GM23338 (cell line): ENCODE measurements at regions not wholly inside any gene's neighbourhood (a gene's known extent, or its start where the extent isn't known, plus 50 kb on each side); places are given as distances from the start of the nearest gene placed in this dataset.

ENCODE experiments used
- ATAC-seq: fragments of 200-7000 bp; cut with Tn5 transposase; 3 replicates; pipeline ENCODE4 v1.9.1; 2020
- DNase-seq: peaks from one replicate; pipeline ENCODE4 v3.0.0-alpha.2; 2015; ENCODE audit warnings: low spot score
- H2AFZ ChIP-seq: fragments of 200-600 bp; sonication (generic); 2 replicates; pipeline ENCODE4 v1.8.0; 2016; ENCODE audit warnings: antibody characterized with exemption, mild to moderate bottlenecking, moderate library complexity
- H3F3A ChIP-seq: fragments of 200-600 bp; sonication (generic); replicated peaks from 2 replicates; pipeline ENCODE4 v1.8.0; 2017; ENCODE audit warnings: antibody characterized with exemption, mixed run types, low read depth
- H3K27ac ChIP-seq: fragments of 200-600 bp; sonication (generic); 2 replicates; pipeline ENCODE4 v1.6.1; 2016; ENCODE audit warnings: low read depth
- H3K27me3 ChIP-seq: fragments of 200-600 bp; sonication (generic); 2 replicates; pipeline ENCODE4 v1.8.0; 2016; ENCODE audit warnings: mild to moderate bottlenecking, mixed run types, moderate library complexity; ENCODE audit not compliant: insufficient read depth
- H3K36me3 ChIP-seq: fragments of 200-600 bp; sonication (generic); 2 replicates; pipeline ENCODE4 v1.8.0; 2016; ENCODE audit warnings: mild to moderate bottlenecking; ENCODE audit not compliant: insufficient read depth
- H3K4me1 ChIP-seq: fragments of 200-600 bp; sonication (generic); 2 replicates; pipeline ENCODE4 v1.8.0; 2016; ENCODE audit warnings: mild to moderate bottlenecking, moderate library complexity; ENCODE audit not compliant: insufficient read depth
- H3K4me2 ChIP-seq: fragments of 200-600 bp; sonication (generic); 2 replicates; pipeline ENCODE4 v1.7.1; 2017; ENCODE audit warnings: mixed run types
- H3K4me3 ChIP-seq: fragments of 200-600 bp; sonication (generic); 2 replicates; pipeline ENCODE4 v1.6.1; 2016; ENCODE audit warnings: mixed run types
- H3K79me2 ChIP-seq: fragments of 200-600 bp; sonication (generic); replicated peaks from 2 replicates; pipeline ENCODE4 v1.8.0; 2017; ENCODE audit warnings: mild to moderate bottlenecking; ENCODE audit not compliant: insufficient read depth
- H3K9me2 ChIP-seq: fragments of 200-600 bp; sonication (generic); 2 replicates; pipeline ENCODE4 v1.8.0; 2017; ENCODE audit not compliant: insufficient read depth
- H4K20me1 ChIP-seq: fragments of 200-600 bp; sonication (generic); replicated peaks from 2 replicates; pipeline ENCODE4 v1.8.0; 2017; ENCODE audit warnings: mild to moderate bottlenecking; ENCODE audit not compliant: insufficient read depth
- H3K27ac Mint-ChIP-seq: 2 replicates; pipeline ENCODE4 v1.8.0; 2020; ENCODE audit warnings: inconsistent platforms, mild to moderate bottlenecking, moderate library complexity, mixed read lengths
- H3K27me3 Mint-ChIP-seq: 3 replicates; pipeline ENCODE4 v1.8.0; 2022; ENCODE audit warnings: low read depth, mild to moderate bottlenecking, moderate library complexity, mixed read lengths, inconsistent platforms; ENCODE audit not compliant: insufficient read depth, poor library complexity
- H3K36me3 Mint-ChIP-seq: 3 replicates; pipeline ENCODE4 v1.8.0; 2021; ENCODE audit warnings: low read depth, mild to moderate bottlenecking, inconsistent platforms, moderate library complexity, mixed read lengths
- H3K4me1 Mint-ChIP-seq: 3 replicates; pipeline ENCODE4 v1.8.0; 2020; ENCODE audit warnings: mild to moderate bottlenecking, inconsistent platforms, mixed read lengths
- H3K4me3 Mint-ChIP-seq: 3 replicates; pipeline ENCODE4 v1.8.0; 2021; ENCODE audit warnings: moderate library complexity, mild to moderate bottlenecking, inconsistent platforms, mixed read lengths
- H3K9me3 Mint-ChIP-seq: 3 replicates; pipeline ENCODE4 v1.8.0; 2020; ENCODE audit warnings: moderate library complexity, mild to moderate bottlenecking, inconsistent platforms, mixed read lengths
- CTCF ChIP-seq, 2 experiments: fragments of 200-600 bp in 1 of 2; sonication (generic) in 1 of 2; conservative IDR thresholded peaks; 2 replicates each; pipeline versions ENCODE4 v1.5.1 to v1.6.1; 2016 to 2017; ENCODE audit warnings: antibody characterized with exemption in 2 of 2, low read depth in 2 of 2, mild to moderate bottlenecking in 2 of 2, moderate library complexity in 1 of 2
- EZH2 ChIP-seq: fragments of 200-600 bp; sonication (generic); IDR thresholded peaks from one replicate; pipeline ENCODE4 v1.8.0; 2017; ENCODE audit warnings: antibody characterized with exemption, mild to moderate bottlenecking, low read depth; ENCODE audit not compliant: unreplicated experiment
- JUNB ChIP-seq: IDR thresholded peaks from one replicate; pipeline ENCODE4 v1.6.1; 2016; ENCODE audit warnings: antibody characterized with exemption; ENCODE audit not compliant: unreplicated experiment
- NANOG ChIP-seq: IDR thresholded peaks from 2 replicates; pipeline ENCODE4 v1.6.1; 2016; ENCODE audit warnings: antibody characterized with exemption, borderline replicate concordance
- POLR2AphosphoS5 ChIP-seq: IDR thresholded peaks from 2 replicates; pipeline ENCODE4 v1.6.1; 2016; ENCODE audit warnings: antibody characterized with exemption, low read depth
- ZNF114 ChIP-seq: fragments of 250-450 bp; sonication (Bioruptor Pico); IDR thresholded peaks from 2 replicates; pipeline ENCODE4 v1.5.0; 2020; ENCODE audit warnings: mild to moderate bottlenecking, moderate library complexity
- TF ChIP-seq, protein P1 (sequence below): IDR thresholded peaks from 2 replicates; pipeline ENCODE4 v1.6.1; 2016; ENCODE audit warnings: antibody characterized with exemption
- TF ChIP-seq, protein P2 (sequence below): IDR thresholded peaks from one replicate; pipeline ENCODE4 v1.6.1; 2018; ENCODE audit warnings: antibody characterized with exemption; ENCODE audit not compliant: unreplicated experiment

- TF ChIP-seq, protein P1, sequence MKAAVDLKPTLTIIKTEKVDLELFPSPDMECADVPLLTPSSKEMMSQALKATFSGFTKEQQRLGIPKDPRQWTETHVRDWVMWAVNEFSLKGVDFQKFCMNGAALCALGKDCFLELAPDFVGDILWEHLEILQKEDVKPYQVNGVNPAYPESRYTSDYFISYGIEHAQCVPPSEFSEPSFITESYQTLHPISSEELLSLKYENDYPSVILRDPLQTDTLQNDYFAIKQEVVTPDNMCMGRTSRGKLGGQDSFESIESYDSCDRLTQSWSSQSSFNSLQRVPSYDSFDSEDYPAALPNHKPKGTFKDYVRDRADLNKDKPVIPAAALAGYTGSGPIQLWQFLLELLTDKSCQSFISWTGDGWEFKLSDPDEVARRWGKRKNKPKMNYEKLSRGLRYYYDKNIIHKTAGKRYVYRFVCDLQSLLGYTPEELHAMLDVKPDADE = no peak
- TF ChIP-seq EZH2 (no peak), ZNF114 (CRISPR knock-in tag) (no peak), CTCF (conservative IDR thresholded peaks at IDR 0.05; ENCODE audit: low read depth in 2 of 2) (no peak), JUNB (no peak), POLR2AphosphoS5 (no peak), NANOG (no peak)
- TF ChIP-seq, protein P2, sequence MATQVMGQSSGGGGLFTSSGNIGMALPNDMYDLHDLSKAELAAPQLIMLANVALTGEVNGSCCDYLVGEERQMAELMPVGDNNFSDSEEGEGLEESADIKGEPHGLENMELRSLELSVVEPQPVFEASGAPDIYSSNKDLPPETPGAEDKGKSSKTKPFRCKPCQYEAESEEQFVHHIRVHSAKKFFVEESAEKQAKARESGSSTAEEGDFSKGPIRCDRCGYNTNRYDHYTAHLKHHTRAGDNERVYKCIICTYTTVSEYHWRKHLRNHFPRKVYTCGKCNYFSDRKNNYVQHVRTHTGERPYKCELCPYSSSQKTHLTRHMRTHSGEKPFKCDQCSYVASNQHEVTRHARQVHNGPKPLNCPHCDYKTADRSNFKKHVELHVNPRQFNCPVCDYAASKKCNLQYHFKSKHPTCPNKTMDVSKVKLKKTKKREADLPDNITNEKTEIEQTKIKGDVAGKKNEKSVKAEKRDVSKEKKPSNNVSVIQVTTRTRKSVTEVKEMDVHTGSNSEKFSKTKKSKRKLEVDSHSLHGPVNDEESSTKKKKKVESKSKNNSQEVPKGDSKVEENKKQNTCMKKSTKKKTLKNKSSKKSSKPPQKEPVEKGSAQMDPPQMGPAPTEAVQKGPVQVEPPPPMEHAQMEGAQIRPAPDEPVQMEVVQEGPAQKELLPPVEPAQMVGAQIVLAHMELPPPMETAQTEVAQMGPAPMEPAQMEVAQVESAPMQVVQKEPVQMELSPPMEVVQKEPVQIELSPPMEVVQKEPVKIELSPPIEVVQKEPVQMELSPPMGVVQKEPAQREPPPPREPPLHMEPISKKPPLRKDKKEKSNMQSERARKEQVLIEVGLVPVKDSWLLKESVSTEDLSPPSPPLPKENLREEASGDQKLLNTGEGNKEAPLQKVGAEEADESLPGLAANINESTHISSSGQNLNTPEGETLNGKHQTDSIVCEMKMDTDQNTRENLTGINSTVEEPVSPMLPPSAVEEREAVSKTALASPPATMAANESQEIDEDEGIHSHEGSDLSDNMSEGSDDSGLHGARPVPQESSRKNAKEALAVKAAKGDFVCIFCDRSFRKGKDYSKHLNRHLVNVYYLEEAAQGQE = no peak
These were observed 185.3 kb upstream of the HSFY2 start (continued) for GRCh38 chrY:18958846-18959245.

- Histone ChIP-seq H2AFZ (no peak overlapping the region), H3K9me2 (no peaks in the 10 kb centered on the region), H3K79me2 (peaks cover 16% of the 10 kb centered on the region), H3K4me3 (no peak overlapping the region), H4K20me1 (no peaks in the 10 kb centered on the region), H3K27ac (0 out of 2 replicates have a peak overlapping the region, but pooled peaks have one; percentile 59), H3K4me2 (0 out of 2 replicates have a peak overlapping the region, but pooled peaks have one; percentile 32), H3K36me3 (no peaks in the 10 kb centered on the region), H3K4me1 (peaks cover 18% of the 10 kb centered on the region), H3K27me3 (no peaks in the 10 kb centered on the region), H3F3A (no peaks in the 10 kb centered on the region)
- TF ChIP-seq EZH2 (no peak), CTCF (conservative IDR thresholded peaks at IDR 0.05; ENCODE audit: low read depth in 2 of 2) (0 out of 4 replicates have a peak, but pooled peaks of 1 of the 2 experiments have one; percentile 14)
- Mint-ChIP-seq H3K4me1 (peaks cover 16% of the 10 kb centered on the region; the same call in 2 of the 3 replicates), H3K4me3 (no peak overlapping the region), H3K27ac (no peak overlapping the region), H3K36me3 (peaks cover 12% of the 10 kb centered on the region), H3K27me3 (no peaks in the 10 kb centered on the region), H3K9me3 (peaks cover 9% of the 10 kb centered on the region)
- ATAC-seq = no peak
- peak; percentile 10 for DNase-seq
These were observed 178.3 kb upstream of the HSFY2 start for GRCh38 chrY:18951657-18952435.
